Ishikawa (cell line): ENCODE measurements at regions not wholly inside any gene's neighbourhood (a gene's known extent, or its start where the extent isn't known, plus 50 kb on each side); places are given as distances from the start of the nearest gene placed in this dataset.

Experiments used
- EGR1 ChIP-seq: IDR thresholded peaks from 2 replicates; pipeline ENCODE4 v1.6.1; 2012
- EP300 ChIP-seq: IDR thresholded peaks from 2 replicates; pipeline ENCODE4 v1.6.1; 2012; ENCODE audit warnings: borderline replicate concordance
- RAD21 ChIP-seq: IDR thresholded peaks from 2 replicates; pipeline ENCODE4 v1.6.1; 2012; ENCODE audit warnings: low read depth
- REST ChIP-seq: IDR thresholded peaks from 2 replicates; pipeline ENCODE4 v1.6.1; 2012; ENCODE audit warnings: low read depth, mild to moderate bottlenecking
- TAF1 ChIP-seq: IDR thresholded peaks from 2 replicates; pipeline ENCODE4 v1.6.1; 2012; ENCODE audit warnings: low read depth, mild to moderate bottlenecking

- TF ChIP-seq RAD21: no peak
- TF ChIP-seq EGR1: no peak
- no peak for TF ChIP-seq TAF1
- TF ChIP-seq REST: no peak
- no peak for TF ChIP-seq EP300
Measured at GRCh38 chr1:72780212-72780611, 497.9 kb upstream of the NEGR1 start.
